Ovary (tissue), 7 donors: ENCODE measurements at regions not wholly inside any gene's neighbourhood (a gene's known extent, or its start where the extent isn't known, plus 50 kb on each side); places are given as distances from the start of the nearest gene placed in this dataset.

Experiments
- DNase-seq, 5 donors: peaks; one replicate each; pipeline ENCODE4 v3.0.0-alpha.2; 2019 to 2020
- H3K27ac ChIP-seq, 2 donors: fragments of 200-600 bp; one replicate each; pipeline versions ENCODE4 v1.5.1 to v1.8.0; 2019 to 2022
- H3K27me3 ChIP-seq: fragments of 200-600 bp; one replicate; pipeline ENCODE4 v1.8.0; 2022
- H3K36me3 ChIP-seq: fragments of 200-600 bp; sonication (generic); one replicate; pipeline ENCODE4 v1.5.1; 2019
- H3K4me1 ChIP-seq: one replicate; pipeline ENCODE4 v1.8.1; 2013; ENCODE audit warnings: mild to moderate bottlenecking, moderate library complexity; ENCODE audit not compliant: insufficient read depth
- H3K4me3 ChIP-seq: fragments of 200-600 bp; sonication (generic); one replicate; pipeline ENCODE4 v1.5.1; 2017
- H3K9me3 ChIP-seq, 2 donors: fragments of 200-600 bp in 1 of 2; sonication (generic) in 1 of 2; one replicate each; pipeline versions ENCODE4 v1.5.1 to v1.8.1; 2013 to 2019; ENCODE audit warnings: mild to moderate bottlenecking in 1 of 2, moderate library complexity in 1 of 2
- CTCF ChIP-seq, 3 donors: fragments of 450-650 bp in 2 of 3; fragments of 200-600 bp in 1 of 3; IDR thresholded peaks; one replicate each; pipeline versions ENCODE4 v1.5.1 to v1.8.0; 2016 to 2022; ENCODE audit warnings: antibody characterized with exemption in 3 of 3, mild to moderate bottlenecking in 1 of 3
- EP300 ChIP-seq: sonication (generic); formaldehyde crosslinking; IDR thresholded peaks from one replicate; pipeline ENCODE4 v1.6.1; 2017; ENCODE audit warnings: antibody characterized with exemption
- POLR2A ChIP-seq: fragments of 450-650 bp; IDR thresholded peaks from one replicate; pipeline ENCODE4 v1.6.1; 2017; ENCODE audit warnings: antibody characterized with exemption, mild to moderate bottlenecking, moderate library complexity
- WGBS, 3 donors: extraction: QIAGEN DNeasy Blood & Tissue Kit in 1 of 3; methylation state at CpG; one replicate each; pipeline versions ENCODE4 v1.1.5 to v1.1.7; 2013 to 2017; 5-methylcytosine and 5-hydroxymethylcytosine counted together
- intact Hi-C, 4 donors: fragments of 100-400 bp; cut with DNase I; formaldehyde crosslinking; loops; one replicate each; pipeline versions ENCODE4 v1.11.0 to v1.15.1; 2022 to 2023
- donor health status: DM: no; HTN: no; CAD: no; lungs with moderate emphysema.
- donor health status: DM: no; HTN: no; CAD: no.
- donor health status: Bipolar disorder and iron deficiency.
- donor health status: DM: no; HTN: no; CAD: no.
- donor health status: DM: yes; HTN: yes; CAD: no.

- intact Hi-C loops: no loop called here
- Histone ChIP-seq H3K4me3 (no peak overlapping the region), H3K4me1 (no peaks in the 10 kb centered on the region), H3K9me3 (no peaks in the 10 kb centered on the region), H3K36me3 (no peaks in the 10 kb centered on the region), H3K27ac (no peak overlapping the region), H3K27me3 (no peaks in the 10 kb centered on the region)
- WGBS, 3 donors: 65 to 77% (median 65%) methylated on average over 2 of the region's 2 CpGs
- TF ChIP-seq POLR2A (no peak), EP300 (no peak), CTCF (IDR thresholded peaks at IDR 0.05) (no peak)
- DNase-seq: no peak
These were observed 152.1 kb downstream of the GALC start for GRCh38 chr14:87840906-87841305.

- H3K36me3 ChIP-seq: no peaks in the 10 kb centered on the region
- intact Hi-C loops: no loop called here
- no peaks in the 10 kb centered on the region for H3K9me3 ChIP-seq
- H3K4me1 ChIP-seq: no peaks in the 10 kb centered on the region
- TF ChIP-seq CTCF (IDR thresholded peaks at IDR 0.05) (no peak), POLR2A (no peak), EP300 (no peak)
- no peak for DNase-seq
- WGBS, 3 donors: 82 to 87% (median 86%) methylated on average over 2 of the region's 2 CpGs
- no peak overlapping the region for H3K4me3 ChIP-seq
- H3K27me3 ChIP-seq: no peaks in the 10 kb centered on the region
- no peak overlapping the region for H3K27ac ChIP-seq
These were observed 154.1 kb downstream of the GALC start for GRCh38 chr14:87838931-87839330.

- Histone ChIP-seq H3K4me1 (no peaks in the 10 kb centered on the region), H3K36me3 (no peaks in the 10 kb centered on the region), H3K4me3 (no peak overlapping the region), H3K9me3 (no peaks in the 10 kb centered on the region), H3K27ac (no peak overlapping the region), H3K27me3 (no peaks in the 10 kb centered on the region)
- TF ChIP-seq CTCF (IDR thresholded peaks at IDR 0.05): no peak
- TF ChIP-seq POLR2A: no peak
- no peak for TF ChIP-seq EP300
- 73 to 87% (median 75%) methylated on average over 1 of the region's 1 CpG for WGBS, 3 donors
- DNase-seq: no peak
- intact Hi-C loops: no loop called here
These were observed 155.7 kb downstream of the GALC start for GRCh38 chr14:87837296-87837695.

- 71 to 90% (median 78%) methylated on average over 1 of the region's 1 CpG for WGBS, 3 donors
- DNase-seq: no peak
- no peaks in the 10 kb centered on the region for H3K4me1 ChIP-seq
- no peaks in the 10 kb centered on the region for H3K9me3 ChIP-seq
- H3K36me3 ChIP-seq: no peaks in the 10 kb centered on the region
- intact Hi-C loops: no loop called here
- H3K4me3 ChIP-seq: no peak overlapping the region
- TF ChIP-seq EP300: no peak
- TF ChIP-seq CTCF (IDR thresholded peaks at IDR 0.05): no peak
- no peak for TF ChIP-seq POLR2A
- H3K27ac ChIP-seq: no peak overlapping the region
- H3K27me3 ChIP-seq: no peaks in the 10 kb centered on the region
These were observed 158.4 kb downstream of the GALC start for GRCh38 chr14:87834594-87834993.

GRCh38 chr14:87833026-87833425, 160.0 kb downstream of the GALC start:
- no peak for DNase-seq
- Histone ChIP-seq H3K36me3 (no peaks in the 10 kb centered on the region), H3K4me1 (no peaks in the 10 kb centered on the region), H3K27ac (no peak overlapping the region), H3K27me3 (no peaks in the 10 kb centered on the region), H3K4me3 (no peak overlapping the region), H3K9me3 (no peaks in the 10 kb centered on the region)
- no peak for TF ChIP-seq EP300
- TF ChIP-seq POLR2A: no peak
- no peak for TF ChIP-seq CTCF (IDR thresholded peaks at IDR 0.05)
- intact Hi-C loops: no loop called here
- WGBS, 3 donors: 0 to 96% (median 43%) methylated on average over 1 of the region's 1 CpG
